HCT116 (cell line): ENCODE measurements at regions not wholly inside any gene's neighbourhood (a gene's known extent, or its start where the extent isn't known, plus 50 kb on each side); places are given as distances from the start of the nearest gene placed in this dataset.

Source experiments
- ATAC-seq: fragments of 200-7000 bp; cut with Tn5 transposase; 2 replicates; pipeline ENCODE4 v1.9.1; 2020; ENCODE audit warnings: mild to moderate bottlenecking, moderate library complexity
- BruUV-seq: library from RNA; stranded (reverse); fragments of 400-500 nt; replicated peaks from 2 replicates; lab custom pipeline; 2021; lab: Mats Ljungman, UMichigan
- CTCF ChIA-PET: fragments of 300-600 bp; sonication (Branson Sonifier 250); formaldehyde crosslinking; loops from one replicate; lab custom pipeline; 2021; ENCODE audit warnings: antibody characterized with exemption; lab: Charles Lee
- POLR2A ChIA-PET: fragments of 300-600, 350-600 bp; sonication (Branson Sonifier 250); formaldehyde crosslinking; loops from one replicate; lab custom pipeline; 2021; ENCODE audit warnings: antibody characterized with exemption; lab: Charles Lee
- RAD21 ChIA-PET, 2 experiments: fragments of 300-600 bp; sonication (Branson Sonifier 250); formaldehyde crosslinking; loops; one replicate each; lab custom pipeline; 2023; ENCODE audit warnings: low total read pairs in 2 of 2; ENCODE audit not compliant: uncharacterized antibody in 2 of 2, unreplicated experiment in 2 of 2, low non-redundant PET in 1 of 2; lab: Charles Lee
- DNase-seq: peaks from one replicate; pipeline ENCODE4 v3.0.0-alpha.2; 2010; ENCODE audit warnings: low read depth, low spot score
- H2AFZ ChIP-seq: fragments of 200-600 bp; shearing (Covaris generic), sonication (generic); 2 replicates; pipeline ENCODE4 v1.6.1; 2017; ENCODE audit warnings: low read depth, mixed run types, mixed read lengths, antibody characterized with exemption, low read length; ENCODE audit not compliant: poor library complexity, severe bottlenecking
- H3K27ac ChIP-seq: 2 replicates; pipeline ENCODE4 v1.5.1; 2012; ENCODE audit warnings: low read depth, low read length
- H3K27me3 ChIP-seq: fragments of 200-600 bp; sonication (generic); 2 replicates; pipeline ENCODE4 v1.6.1; 2016; ENCODE audit warnings: mixed run types, low read length, mixed read lengths; ENCODE audit not compliant: insufficient read depth
- H3K36me3 ChIP-seq, 2 experiments: fragments of 200-500 bp in 1 of 2; fragments of 200-600 bp in 1 of 2; sonication (Bioruptor generic) in 1 of 2; sonication (generic) in 1 of 2; 2 replicates each; pipeline versions ENCODE4 v1.5.1 to v1.6.1; 2014 to 2016; ENCODE audit warnings: low read length in 2 of 2, inconsistent platforms in 1 of 2, mixed read lengths in 1 of 2, mixed run types in 1 of 2; ENCODE audit not compliant: insufficient read depth in 2 of 2, control insufficient read depth in 1 of 2
- H3K4me1 ChIP-seq, 2 experiments: fragments of 200-600 bp in 1 of 2; sonication (generic) in 1 of 2; 2 replicates each; pipeline versions ENCODE4 v1.5.1 to v1.6.1; 2012 to 2017; ENCODE audit warnings: low read length in 2 of 2, inconsistent platforms in 1 of 2, mild to moderate bottlenecking in 1 of 2, mixed read lengths in 1 of 2, mixed run types in 1 of 2, moderate library complexity in 1 of 2; ENCODE audit not compliant: insufficient read depth in 2 of 2, control insufficient read depth in 1 of 2
- H3K4me2 ChIP-seq: fragments of 200-600 bp; sonication (generic); 2 replicates; pipeline ENCODE4 v1.6.1; 2017; ENCODE audit warnings: mixed run types, low read length, mixed read lengths
- H3K4me3 ChIP-seq, 2 experiments: fragments of 200-600 bp in 1 of 2; sonication (generic) in 1 of 2; replicated peaks in 1 of 2; 2 replicates each; pipeline ENCODE4 v1.5.1; 2011 to 2016; ENCODE audit warnings: low read length in 2 of 2, control low read depth in 1 of 2, low read depth in 1 of 2, mild to moderate bottlenecking in 1 of 2, mixed read lengths in 1 of 2, mixed run types in 1 of 2
- H3K79me2 ChIP-seq: fragments of 200-600 bp; sonication (generic); 2 replicates; pipeline ENCODE4 v1.6.1; 2017; ENCODE audit warnings: mild to moderate bottlenecking, mixed run types, low read length, moderate library complexity, mixed read lengths; ENCODE audit not compliant: insufficient read depth
- H3K9ac ChIP-seq: fragments of 200-600 bp; sonication (generic); 2 replicates; pipeline ENCODE4 v1.6.1; 2016; ENCODE audit warnings: low read length, mixed read lengths
- H3K9me2 ChIP-seq: fragments of 200-600 bp; sonication (generic), shearing (Covaris generic); 2 replicates; pipeline ENCODE4 v1.6.1; 2017; ENCODE audit warnings: mixed run types, mild to moderate bottlenecking, moderate library complexity; ENCODE audit not compliant: insufficient read depth
- H3K9me3 ChIP-seq, 2 experiments: fragments of 200-500 bp in 1 of 2; fragments of 200-600 bp in 1 of 2; sonication (Bioruptor generic) in 1 of 2; sonication (generic) in 1 of 2; 2 replicates each; pipeline ENCODE4 v1.6.1; 2014 to 2017; ENCODE audit warnings: low read length in 2 of 2, mixed read lengths in 2 of 2, inconsistent platforms in 1 of 2, low read depth in 1 of 2, mild to moderate bottlenecking in 1 of 2, mixed run types in 1 of 2, moderate library complexity in 1 of 2; ENCODE audit not compliant: control insufficient read depth in 1 of 2, insufficient read depth in 1 of 2
- H4K20me1 ChIP-seq: fragments of 200-600 bp; sonication (generic), shearing (Covaris generic); 2 replicates; pipeline ENCODE4 v1.6.1; 2017; ENCODE audit warnings: mixed run types, mild to moderate bottlenecking, moderate library complexity; ENCODE audit not compliant: insufficient read depth
- ELF1 ChIP-seq: IDR thresholded peaks from 2 replicates; pipeline ENCODE4 v1.6.1; 2012; ENCODE audit warnings: low read depth, borderline replicate concordance
- EZH2phosphoT487 ChIP-seq: fragments of 200-600 bp; IDR thresholded peaks from 2 replicates; pipeline ENCODE4 v1.6.1; 2018; ENCODE audit warnings: antibody characterized with exemption, borderline replicate concordance
- JUND ChIP-seq: IDR thresholded peaks from 2 replicates; pipeline ENCODE4 v1.6.1; 2012
- POLR2A ChIP-seq: IDR thresholded peaks from 2 replicates; pipeline ENCODE4 v1.7.0; 2011; ENCODE audit warnings: borderline replicate concordance; ENCODE audit not compliant: insufficient read depth, insufficient read length; ENCODE audit errors: extremely low read depth
- SP1 ChIP-seq: IDR thresholded peaks from 2 replicates; pipeline ENCODE4 v1.6.1; 2012; ENCODE audit warnings: low read depth
- SRF ChIP-seq: IDR thresholded peaks from 2 replicates; pipeline ENCODE4 v1.6.1; 2012; ENCODE audit warnings: low read depth
- TCF7L2 ChIP-seq: IDR thresholded peaks from 2 replicates; pipeline ENCODE4 v1.7.0; 2011; ENCODE audit warnings: borderline replicate concordance, inconsistent platforms; ENCODE audit not compliant: insufficient read depth, insufficient read length; ENCODE audit errors: extremely low read depth
- intact Hi-C: fragments of 100-400 bp; cut with micrococcal nuclease; formaldehyde crosslinking; loops from 2 replicates; pipeline ENCODE4 v1.10.0; 2022
- TF ChIP-seq, protein P1 (sequence below), 3 experiments: fragments of 200-600 bp in 1 of 3; sonication (generic) in 1 of 3; IDR thresholded peaks in 2 of 3; conservative IDR thresholded peaks in 1 of 3; 2 replicates each; pipeline ENCODE4 v1.5.1; 2012 to 2017; ENCODE audit warnings: low read depth in 2 of 3, low read length in 2 of 3, antibody characterized with exemption in 1 of 3, borderline replicate concordance in 1 of 3, control low read depth in 1 of 3, mild to moderate bottlenecking in 1 of 3, mixed read lengths in 1 of 3, mixed run types in 1 of 3, moderate library complexity in 1 of 3; ENCODE audit not compliant: insufficient read depth in 1 of 3
- TF ChIP-seq, protein P2 (sequence below): IDR thresholded peaks from 2 replicates; pipeline ENCODE4 v1.6.1; 2011; ENCODE audit warnings: mild to moderate bottlenecking, low read length, moderate library complexity; ENCODE audit not compliant: insufficient replicate concordance; ENCODE audit errors: extremely low read depth
- TF ChIP-seq, protein P3 (sequence below): IDR thresholded peaks from 2 replicates; pipeline ENCODE4 v1.6.1; 2012
- TF ChIP-seq, protein P4 (sequence below): IDR thresholded peaks from 2 replicates; pipeline ENCODE4 v1.6.1; 2012; ENCODE audit warnings: low read depth

DNA sequence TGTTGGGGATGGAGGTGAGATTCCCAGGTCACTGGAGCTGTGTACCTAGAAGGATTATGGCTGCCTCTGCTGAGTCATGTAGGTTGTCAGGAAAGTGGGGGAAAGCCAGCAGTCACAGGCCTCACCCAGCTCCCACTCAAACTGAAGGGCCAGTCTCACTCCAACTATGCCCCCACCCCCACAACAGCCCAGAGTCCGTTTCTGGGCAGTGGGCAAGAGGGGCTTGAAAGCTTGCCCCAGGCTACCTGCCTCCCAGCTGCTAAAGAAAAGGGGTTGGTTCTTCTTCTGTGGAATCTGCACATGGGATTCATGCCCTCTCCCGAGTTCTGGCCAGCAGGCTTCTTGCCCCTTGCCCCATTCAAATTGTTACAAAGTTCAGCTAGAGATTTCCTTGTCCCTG is 116.0 kb upstream of the PGRMC2 start:
- ATAC-seq (no peak), DNase-seq (no peak)
- Histone ChIP-seq H3K79me2 (no peaks in the 10 kb centered on the region), H3K36me3 (no peaks in the 10 kb centered on the region), H3K9me3 (no peaks in the 10 kb centered on the region), H3K4me1 (no peaks in the 10 kb centered on the region), H3K9me2 (no peaks in the 10 kb centered on the region), H3K4me3 (no peak overlapping the region), H3K4me2 (no peak overlapping the region), H3K27me3 (no peaks in the 10 kb centered on the region), H4K20me1 (no peaks in the 10 kb centered on the region), H2AFZ (no peak overlapping the region)
- intact Hi-C loops = no loop called here
- BruUV-seq = no TSS peak
- ChIA-PET POLR2A (no interaction called here), RAD21 (no interaction called here)
- TF ChIP-seq SRF (no peak), POLR2A (no peak), ELF1 (no peak), SP1 (no peak), EZH2phosphoT487 (no peak), JUND (no peak), TCF7L2 (no peak)
- TF ChIP-seq, protein P1, sequence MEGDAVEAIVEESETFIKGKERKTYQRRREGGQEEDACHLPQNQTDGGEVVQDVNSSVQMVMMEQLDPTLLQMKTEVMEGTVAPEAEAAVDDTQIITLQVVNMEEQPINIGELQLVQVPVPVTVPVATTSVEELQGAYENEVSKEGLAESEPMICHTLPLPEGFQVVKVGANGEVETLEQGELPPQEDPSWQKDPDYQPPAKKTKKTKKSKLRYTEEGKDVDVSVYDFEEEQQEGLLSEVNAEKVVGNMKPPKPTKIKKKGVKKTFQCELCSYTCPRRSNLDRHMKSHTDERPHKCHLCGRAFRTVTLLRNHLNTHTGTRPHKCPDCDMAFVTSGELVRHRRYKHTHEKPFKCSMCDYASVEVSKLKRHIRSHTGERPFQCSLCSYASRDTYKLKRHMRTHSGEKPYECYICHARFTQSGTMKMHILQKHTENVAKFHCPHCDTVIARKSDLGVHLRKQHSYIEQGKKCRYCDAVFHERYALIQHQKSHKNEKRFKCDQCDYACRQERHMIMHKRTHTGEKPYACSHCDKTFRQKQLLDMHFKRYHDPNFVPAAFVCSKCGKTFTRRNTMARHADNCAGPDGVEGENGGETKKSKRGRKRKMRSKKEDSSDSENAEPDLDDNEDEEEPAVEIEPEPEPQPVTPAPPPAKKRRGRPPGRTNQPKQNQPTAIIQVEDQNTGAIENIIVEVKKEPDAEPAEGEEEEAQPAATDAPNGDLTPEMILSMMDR (IDR thresholded peaks at IDR 0.05 in 2 of 3, conservative IDR thresholded peaks at IDR 0.05 in 1 of 3; ENCODE audit: borderline replicate concordance in 1 of 3, insufficient read depth in 1 of 3, low read depth in 2 of 3, low read length in 2 of 3) = no peak
- TF ChIP-seq, protein P2, sequence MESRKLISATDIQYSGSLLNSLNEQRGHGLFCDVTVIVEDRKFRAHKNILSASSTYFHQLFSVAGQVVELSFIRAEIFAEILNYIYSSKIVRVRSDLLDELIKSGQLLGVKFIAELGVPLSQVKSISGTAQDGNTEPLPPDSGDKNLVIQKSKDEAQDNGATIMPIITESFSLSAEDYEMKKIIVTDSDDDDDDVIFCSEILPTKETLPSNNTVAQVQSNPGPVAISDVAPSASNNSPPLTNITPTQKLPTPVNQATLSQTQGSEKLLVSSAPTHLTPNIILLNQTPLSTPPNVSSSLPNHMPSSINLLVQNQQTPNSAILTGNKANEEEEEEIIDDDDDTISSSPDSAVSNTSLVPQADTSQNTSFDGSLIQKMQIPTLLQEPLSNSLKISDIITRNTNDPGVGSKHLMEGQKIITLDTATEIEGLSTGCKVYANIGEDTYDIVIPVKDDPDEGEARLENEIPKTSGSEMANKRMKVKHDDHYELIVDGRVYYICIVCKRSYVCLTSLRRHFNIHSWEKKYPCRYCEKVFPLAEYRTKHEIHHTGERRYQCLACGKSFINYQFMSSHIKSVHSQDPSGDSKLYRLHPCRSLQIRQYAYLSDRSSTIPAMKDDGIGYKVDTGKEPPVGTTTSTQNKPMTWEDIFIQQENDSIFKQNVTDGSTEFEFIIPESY = no peak
- TF ChIP-seq, protein P3, sequence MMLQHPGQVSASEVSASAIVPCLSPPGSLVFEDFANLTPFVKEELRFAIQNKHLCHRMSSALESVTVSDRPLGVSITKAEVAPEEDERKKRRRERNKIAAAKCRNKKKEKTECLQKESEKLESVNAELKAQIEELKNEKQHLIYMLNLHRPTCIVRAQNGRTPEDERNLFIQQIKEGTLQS = no peak
- TF ChIP-seq, protein P4, sequence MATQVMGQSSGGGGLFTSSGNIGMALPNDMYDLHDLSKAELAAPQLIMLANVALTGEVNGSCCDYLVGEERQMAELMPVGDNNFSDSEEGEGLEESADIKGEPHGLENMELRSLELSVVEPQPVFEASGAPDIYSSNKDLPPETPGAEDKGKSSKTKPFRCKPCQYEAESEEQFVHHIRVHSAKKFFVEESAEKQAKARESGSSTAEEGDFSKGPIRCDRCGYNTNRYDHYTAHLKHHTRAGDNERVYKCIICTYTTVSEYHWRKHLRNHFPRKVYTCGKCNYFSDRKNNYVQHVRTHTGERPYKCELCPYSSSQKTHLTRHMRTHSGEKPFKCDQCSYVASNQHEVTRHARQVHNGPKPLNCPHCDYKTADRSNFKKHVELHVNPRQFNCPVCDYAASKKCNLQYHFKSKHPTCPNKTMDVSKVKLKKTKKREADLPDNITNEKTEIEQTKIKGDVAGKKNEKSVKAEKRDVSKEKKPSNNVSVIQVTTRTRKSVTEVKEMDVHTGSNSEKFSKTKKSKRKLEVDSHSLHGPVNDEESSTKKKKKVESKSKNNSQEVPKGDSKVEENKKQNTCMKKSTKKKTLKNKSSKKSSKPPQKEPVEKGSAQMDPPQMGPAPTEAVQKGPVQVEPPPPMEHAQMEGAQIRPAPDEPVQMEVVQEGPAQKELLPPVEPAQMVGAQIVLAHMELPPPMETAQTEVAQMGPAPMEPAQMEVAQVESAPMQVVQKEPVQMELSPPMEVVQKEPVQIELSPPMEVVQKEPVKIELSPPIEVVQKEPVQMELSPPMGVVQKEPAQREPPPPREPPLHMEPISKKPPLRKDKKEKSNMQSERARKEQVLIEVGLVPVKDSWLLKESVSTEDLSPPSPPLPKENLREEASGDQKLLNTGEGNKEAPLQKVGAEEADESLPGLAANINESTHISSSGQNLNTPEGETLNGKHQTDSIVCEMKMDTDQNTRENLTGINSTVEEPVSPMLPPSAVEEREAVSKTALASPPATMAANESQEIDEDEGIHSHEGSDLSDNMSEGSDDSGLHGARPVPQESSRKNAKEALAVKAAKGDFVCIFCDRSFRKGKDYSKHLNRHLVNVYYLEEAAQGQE = no peak
- TF ChIP-seq, all 23 proteins: peak for 0
- no peak overlapping the region for H3K27ac ChIP-seq
- CTCF ChIA-PET = no interaction called here
- H3K9ac ChIP-seq = no peak overlapping the region
